SK-N-SH (cell line): ENCODE measurements at regions not wholly inside any gene's neighbourhood (a gene's known extent, or its start where the extent isn't known, plus 50 kb on each side); places are given as distances from the start of the nearest gene placed in this dataset.

Experiments used
- CTCF ChIA-PET: fragments of 300-600, 350-600 bp; formaldehyde crosslinking; extraction: SDS; loops from one replicate; lab custom pipeline; 2021; lab: Yijun Ruan, JAX
- POLR2A ChIA-PET: fragments of 350-600 bp; sonication (Branson Sonifier 250); formaldehyde crosslinking; extraction: SDS; loops from one replicate; lab custom pipeline; 2020; ENCODE audit warnings: antibody characterized with exemption, inconsistent platforms; lab: Yijun Ruan, JAX
- DNase-seq: peaks from one replicate; pipeline ENCODE4 v3.0.0; 2012
- H2AFZ ChIP-seq: fragments of 200-600 bp; sonication (generic); 2 replicates; pipeline ENCODE4 v1.8.1; 2016; ENCODE audit warnings: antibody characterized with exemption, mild to moderate bottlenecking, low read depth
- H3F3A ChIP-seq: fragments of 200-600 bp; sonication (generic); replicated peaks from 2 replicates; pipeline ENCODE3; 2016; ENCODE audit warnings: antibody characterized with exemption, mild to moderate bottlenecking; ENCODE audit not compliant: insufficient read depth
- H3K27ac ChIP-seq, 2 experiments: fragments of 200-500 bp in 1 of 2; fragments of 200-600 bp in 1 of 2; sonication (Bioruptor generic) in 1 of 2; sonication (generic), shearing (Covaris generic) in 1 of 2; 2 replicates each; pipeline versions ENCODE4 v1.5.1 to v1.6.1; 2014 to 2016; ENCODE audit warnings: low read depth in 2 of 2, inconsistent platforms in 1 of 2, low read length in 1 of 2, mild to moderate bottlenecking in 1 of 2, mixed read lengths in 1 of 2
- H3K27me3 ChIP-seq: fragments of 200-600 bp; sonication (generic), shearing (Covaris generic); 2 replicates; pipeline ENCODE4 v1.6.1; 2016; ENCODE audit warnings: mixed run types; ENCODE audit not compliant: insufficient read depth
- H3K36me3 ChIP-seq, 2 experiments: fragments of 200-500 bp in 1 of 2; fragments of 200-600 bp in 1 of 2; sonication (Bioruptor generic) in 1 of 2; sonication (generic) in 1 of 2; replicated peaks in 1 of 2; 2 replicates each; pipeline versions ENCODE3 to v1.5.1; 2014 to 2016; ENCODE audit warnings: low read length in 1 of 2, mild to moderate bottlenecking in 1 of 2; ENCODE audit not compliant: insufficient read depth in 2 of 2, control insufficient read depth in 1 of 2
- H3K4me1 ChIP-seq, 2 experiments: fragments of 200-500 bp in 1 of 2; fragments of 200-600 bp in 1 of 2; sonication (Bioruptor generic) in 1 of 2; sonication (generic), shearing (Covaris generic) in 1 of 2; 2 replicates each; pipeline versions ENCODE4 v1.5.1 to v1.6.1; 2014 to 2016; ENCODE audit warnings: low read depth in 1 of 2, low read length in 1 of 2, mixed run types in 1 of 2; ENCODE audit not compliant: insufficient read depth in 2 of 2, control insufficient read depth in 1 of 2
- H3K4me2 ChIP-seq: fragments of 200-600 bp; sonication (generic), shearing (Covaris generic); 2 replicates; pipeline ENCODE4 v1.6.1; 2017; ENCODE audit warnings: mixed run types
- H3K4me3 ChIP-seq, 2 experiments: fragments of 200-500 bp in 1 of 2; fragments of 200-600 bp in 1 of 2; sonication (Bioruptor generic) in 1 of 2; sonication (generic), shearing (Covaris generic) in 1 of 2; 2 replicates each; pipeline versions ENCODE4 v1.5.1 to v1.8.1; 2014 to 2016; ENCODE audit warnings: low read depth in 2 of 2, inconsistent platforms in 1 of 2, low read length in 1 of 2, mild to moderate bottlenecking in 1 of 2, mixed read lengths in 1 of 2, moderate library complexity in 1 of 2
- H3K79me2 ChIP-seq: fragments of 200-600 bp; sonication (generic); 2 replicates; pipeline ENCODE4 v1.8.1; 2017; ENCODE audit warnings: mild to moderate bottlenecking; ENCODE audit not compliant: insufficient read depth
- H3K9ac ChIP-seq: fragments of 200-600 bp; sonication (generic); 2 replicates; pipeline ENCODE4 v1.6.1; 2017; ENCODE audit warnings: mixed run types
- H3K9me2 ChIP-seq: fragments of 200-600 bp; sonication (generic); 2 replicates; pipeline ENCODE4 v1.6.1; 2017; ENCODE audit warnings: mixed run types
- H3K9me3 ChIP-seq: fragments of 200-600 bp; sonication (generic); 2 replicates; pipeline ENCODE4 v1.6.1; 2017; ENCODE audit warnings: mixed run types, mild to moderate bottlenecking, moderate library complexity
- H4K20me1 ChIP-seq: fragments of 200-600 bp; sonication (generic); 2 replicates; pipeline ENCODE4 v1.6.1; 2017; ENCODE audit warnings: mild to moderate bottlenecking, mixed run types; ENCODE audit not compliant: insufficient read depth
- ELF1 ChIP-seq: IDR thresholded peaks from 2 replicates; pipeline ENCODE4 v1.4.0; 2012
- EP300 ChIP-seq, 2 experiments: IDR thresholded peaks; 2 replicates each; pipeline versions ENCODE4 v1.4.0 to v1.6.1; 2012; ENCODE audit warnings: borderline replicate concordance in 1 of 2, low read depth in 1 of 2, low read length in 1 of 2
- EZH2phosphoT487 ChIP-seq: fragments of 200-600 bp; sonication (generic); IDR thresholded peaks from 2 replicates; pipeline ENCODE4 v1.6.1; 2017; ENCODE audit warnings: low read depth, mixed run types, mild to moderate bottlenecking, antibody characterized with exemption, moderate library complexity, borderline replicate concordance
- FOXJ3 ChIP-seq: sonication (generic); formaldehyde crosslinking; IDR thresholded peaks from 2 replicates; pipeline ENCODE4 v1.5.1; 2020; ENCODE audit warnings: mild to moderate bottlenecking, missing genetic modification reagents
- FOXM1 ChIP-seq: IDR thresholded peaks from 2 replicates; pipeline ENCODE4 v1.4.0; 2012; ENCODE audit warnings: low read depth, mild to moderate bottlenecking
- GABPA ChIP-seq: IDR thresholded peaks from 2 replicates; pipeline ENCODE4 v1.4.0; 2012; ENCODE audit warnings: low read depth, mild to moderate bottlenecking
- GATA2 ChIP-seq: sonication (generic); formaldehyde crosslinking; IDR thresholded peaks from 2 replicates; pipeline ENCODE4 v1.5.0; 2020; ENCODE audit warnings: mild to moderate bottlenecking, missing genetic modification reagents
- JUND ChIP-seq: IDR thresholded peaks from 2 replicates; pipeline ENCODE4 v1.4.0; 2012
- MXI1 ChIP-seq: IDR thresholded peaks from 2 replicates; pipeline ENCODE4 v1.6.1; 2012; ENCODE audit warnings: mild to moderate bottlenecking, low read depth, low read length, improper control_type of control experiment
- NFIC ChIP-seq: IDR thresholded peaks from 2 replicates; pipeline ENCODE4 v1.4.0; 2012; ENCODE audit warnings: borderline replicate concordance
- POLR2AphosphoS5 ChIP-seq: IDR thresholded peaks from 2 replicates; pipeline ENCODE4 v1.6.1; 2012; ENCODE audit warnings: low read depth, low read length
- SMC3 ChIP-seq: IDR thresholded peaks from 2 replicates; pipeline ENCODE4 v1.6.1; 2012; ENCODE audit warnings: low read depth, low read length, improper control_type of control experiment
- YY1 ChIP-seq: IDR thresholded peaks from 2 replicates; pipeline ENCODE4 v1.4.0; 2012; ENCODE audit warnings: low read depth, mild to moderate bottlenecking
- WGBS: methylation state at CpG from one replicate; pipeline ENCODE4 v1.1.6; 2017; ENCODE audit warnings: low lambda C conversion rate; 5-methylcytosine and 5-hydroxymethylcytosine counted together
- TF ChIP-seq, protein P1 (sequence below): IDR thresholded peaks from 2 replicates; pipeline ENCODE4 v1.6.1; 2012; ENCODE audit warnings: mild to moderate bottlenecking, low read depth, low read length, moderate library complexity
- TF ChIP-seq, protein P2 (sequence below): IDR thresholded peaks from 2 replicates; pipeline ENCODE4 v1.4.0; 2012; ENCODE audit warnings: low read depth, borderline replicate concordance
- TF ChIP-seq, protein P3 (sequence below): IDR thresholded peaks from 2 replicates; pipeline ENCODE4 v1.4.0; 2012; ENCODE audit warnings: low read depth
- TF ChIP-seq, protein P4 (sequence below): IDR thresholded peaks from 2 replicates; pipeline ENCODE4 v1.4.0; 2012; ENCODE audit warnings: low read depth, borderline replicate concordance
- TF ChIP-seq, protein P5 (sequence below): fragments of 200-600 bp; sonication (generic); IDR thresholded peaks from 2 replicates; pipeline ENCODE4 v1.6.1; 2017; ENCODE audit warnings: antibody characterized with exemption, mild to moderate bottlenecking, moderate library complexity

DNA sequence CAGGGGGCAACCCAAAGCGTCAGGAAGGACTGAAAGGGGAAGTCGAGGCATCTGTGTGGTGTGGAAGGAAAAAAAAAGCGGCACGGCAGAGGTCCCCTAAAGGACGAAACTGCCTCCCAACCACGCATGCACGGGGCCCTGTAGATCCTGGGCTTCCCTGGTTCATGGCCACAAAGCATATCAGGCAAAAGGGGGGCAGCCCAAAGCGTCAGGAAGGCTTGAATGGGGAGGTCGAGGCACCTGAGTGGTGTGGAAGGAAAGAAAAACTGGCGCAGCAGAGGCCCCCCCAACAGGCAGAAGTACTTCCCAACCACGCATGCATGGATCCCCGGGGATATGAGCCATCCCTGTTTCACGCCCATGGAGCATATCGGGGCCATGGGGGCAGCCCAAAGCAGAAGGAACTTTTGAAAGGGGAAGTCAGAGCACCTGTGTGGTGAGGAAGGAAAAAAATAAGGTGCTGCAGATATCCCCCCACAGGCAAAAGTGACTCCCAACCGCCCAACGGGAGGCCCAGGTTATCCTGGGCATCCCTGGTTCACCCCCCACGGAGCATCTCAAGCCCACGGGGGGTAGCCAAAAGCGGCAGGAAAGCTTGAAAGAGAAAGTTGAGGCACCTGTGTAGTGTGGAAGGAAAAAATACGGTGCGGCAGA is 581.2 kb downstream of the ALG10 start:
- Histone ChIP-seq H3F3A (no peaks in the 10 kb centered on the region), H3K79me2 (no peaks in the 10 kb centered on the region), H3K36me3 (no peaks in the 10 kb centered on the region), H3K9ac (no peak overlapping the region), H3K27ac (no peak overlapping the region), H3K9me2 (no peaks in the 10 kb centered on the region), H3K9me3 (no peaks in the 10 kb centered on the region), H3K4me1 (no peaks in the 10 kb centered on the region), H3K4me3 (no peak overlapping the region), H3K4me2 (no peak overlapping the region), H2AFZ (no peak overlapping the region), H4K20me1 (no peaks in the 10 kb centered on the region), H3K27me3 (no peaks in the 10 kb centered on the region)
- ChIA-PET POLR2A (no interaction called here), CTCF (no interaction called here)
- peak; percentile 0 for DNase-seq
- WGBS, result 11% methylated on average over 21 of the region's 21 CpGs
- TF ChIP-seq EP300 (IDR thresholded peaks at IDR 0.05; ENCODE audit: borderline replicate concordance in 1 of 2, low read depth in 1 of 2, low read length in 1 of 2) (no peak), FOXJ3 (CRISPR knock-in tag) (no peak), ELF1 (no peak), JUND (no peak), POLR2AphosphoS5 (no peak), NFIC (no peak), SMC3 (no peak), FOXM1 (no peak), EZH2phosphoT487 (no peak), MXI1 (no peak), GATA2 (CRISPR knock-in tag) (no peak), GABPA (no peak), YY1 (no peak)
- TF ChIP-seq, protein P1, sequence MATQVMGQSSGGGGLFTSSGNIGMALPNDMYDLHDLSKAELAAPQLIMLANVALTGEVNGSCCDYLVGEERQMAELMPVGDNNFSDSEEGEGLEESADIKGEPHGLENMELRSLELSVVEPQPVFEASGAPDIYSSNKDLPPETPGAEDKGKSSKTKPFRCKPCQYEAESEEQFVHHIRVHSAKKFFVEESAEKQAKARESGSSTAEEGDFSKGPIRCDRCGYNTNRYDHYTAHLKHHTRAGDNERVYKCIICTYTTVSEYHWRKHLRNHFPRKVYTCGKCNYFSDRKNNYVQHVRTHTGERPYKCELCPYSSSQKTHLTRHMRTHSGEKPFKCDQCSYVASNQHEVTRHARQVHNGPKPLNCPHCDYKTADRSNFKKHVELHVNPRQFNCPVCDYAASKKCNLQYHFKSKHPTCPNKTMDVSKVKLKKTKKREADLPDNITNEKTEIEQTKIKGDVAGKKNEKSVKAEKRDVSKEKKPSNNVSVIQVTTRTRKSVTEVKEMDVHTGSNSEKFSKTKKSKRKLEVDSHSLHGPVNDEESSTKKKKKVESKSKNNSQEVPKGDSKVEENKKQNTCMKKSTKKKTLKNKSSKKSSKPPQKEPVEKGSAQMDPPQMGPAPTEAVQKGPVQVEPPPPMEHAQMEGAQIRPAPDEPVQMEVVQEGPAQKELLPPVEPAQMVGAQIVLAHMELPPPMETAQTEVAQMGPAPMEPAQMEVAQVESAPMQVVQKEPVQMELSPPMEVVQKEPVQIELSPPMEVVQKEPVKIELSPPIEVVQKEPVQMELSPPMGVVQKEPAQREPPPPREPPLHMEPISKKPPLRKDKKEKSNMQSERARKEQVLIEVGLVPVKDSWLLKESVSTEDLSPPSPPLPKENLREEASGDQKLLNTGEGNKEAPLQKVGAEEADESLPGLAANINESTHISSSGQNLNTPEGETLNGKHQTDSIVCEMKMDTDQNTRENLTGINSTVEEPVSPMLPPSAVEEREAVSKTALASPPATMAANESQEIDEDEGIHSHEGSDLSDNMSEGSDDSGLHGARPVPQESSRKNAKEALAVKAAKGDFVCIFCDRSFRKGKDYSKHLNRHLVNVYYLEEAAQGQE, result no peak
- TF ChIP-seq, protein P2, sequence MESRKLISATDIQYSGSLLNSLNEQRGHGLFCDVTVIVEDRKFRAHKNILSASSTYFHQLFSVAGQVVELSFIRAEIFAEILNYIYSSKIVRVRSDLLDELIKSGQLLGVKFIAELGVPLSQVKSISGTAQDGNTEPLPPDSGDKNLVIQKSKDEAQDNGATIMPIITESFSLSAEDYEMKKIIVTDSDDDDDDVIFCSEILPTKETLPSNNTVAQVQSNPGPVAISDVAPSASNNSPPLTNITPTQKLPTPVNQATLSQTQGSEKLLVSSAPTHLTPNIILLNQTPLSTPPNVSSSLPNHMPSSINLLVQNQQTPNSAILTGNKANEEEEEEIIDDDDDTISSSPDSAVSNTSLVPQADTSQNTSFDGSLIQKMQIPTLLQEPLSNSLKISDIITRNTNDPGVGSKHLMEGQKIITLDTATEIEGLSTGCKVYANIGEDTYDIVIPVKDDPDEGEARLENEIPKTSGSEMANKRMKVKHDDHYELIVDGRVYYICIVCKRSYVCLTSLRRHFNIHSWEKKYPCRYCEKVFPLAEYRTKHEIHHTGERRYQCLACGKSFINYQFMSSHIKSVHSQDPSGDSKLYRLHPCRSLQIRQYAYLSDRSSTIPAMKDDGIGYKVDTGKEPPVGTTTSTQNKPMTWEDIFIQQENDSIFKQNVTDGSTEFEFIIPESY, result no peak
- TF ChIP-seq, protein P3, sequence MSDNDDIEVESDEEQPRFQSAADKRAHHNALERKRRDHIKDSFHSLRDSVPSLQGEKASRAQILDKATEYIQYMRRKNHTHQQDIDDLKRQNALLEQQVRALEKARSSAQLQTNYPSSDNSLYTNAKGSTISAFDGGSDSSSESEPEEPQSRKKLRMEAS, result no peak
- TF ChIP-seq, protein P4, sequence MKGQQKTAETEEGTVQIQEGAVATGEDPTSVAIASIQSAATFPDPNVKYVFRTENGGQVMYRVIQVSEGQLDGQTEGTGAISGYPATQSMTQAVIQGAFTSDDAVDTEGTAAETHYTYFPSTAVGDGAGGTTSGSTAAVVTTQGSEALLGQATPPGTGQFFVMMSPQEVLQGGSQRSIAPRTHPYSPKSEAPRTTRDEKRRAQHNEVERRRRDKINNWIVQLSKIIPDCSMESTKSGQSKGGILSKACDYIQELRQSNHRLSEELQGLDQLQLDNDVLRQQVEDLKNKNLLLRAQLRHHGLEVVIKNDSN, result no peak
- TF ChIP-seq, protein P5, sequence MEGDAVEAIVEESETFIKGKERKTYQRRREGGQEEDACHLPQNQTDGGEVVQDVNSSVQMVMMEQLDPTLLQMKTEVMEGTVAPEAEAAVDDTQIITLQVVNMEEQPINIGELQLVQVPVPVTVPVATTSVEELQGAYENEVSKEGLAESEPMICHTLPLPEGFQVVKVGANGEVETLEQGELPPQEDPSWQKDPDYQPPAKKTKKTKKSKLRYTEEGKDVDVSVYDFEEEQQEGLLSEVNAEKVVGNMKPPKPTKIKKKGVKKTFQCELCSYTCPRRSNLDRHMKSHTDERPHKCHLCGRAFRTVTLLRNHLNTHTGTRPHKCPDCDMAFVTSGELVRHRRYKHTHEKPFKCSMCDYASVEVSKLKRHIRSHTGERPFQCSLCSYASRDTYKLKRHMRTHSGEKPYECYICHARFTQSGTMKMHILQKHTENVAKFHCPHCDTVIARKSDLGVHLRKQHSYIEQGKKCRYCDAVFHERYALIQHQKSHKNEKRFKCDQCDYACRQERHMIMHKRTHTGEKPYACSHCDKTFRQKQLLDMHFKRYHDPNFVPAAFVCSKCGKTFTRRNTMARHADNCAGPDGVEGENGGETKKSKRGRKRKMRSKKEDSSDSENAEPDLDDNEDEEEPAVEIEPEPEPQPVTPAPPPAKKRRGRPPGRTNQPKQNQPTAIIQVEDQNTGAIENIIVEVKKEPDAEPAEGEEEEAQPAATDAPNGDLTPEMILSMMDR, result no peak
